Epidermal melanocyte (primary cell): ENCODE measurements at regions not wholly inside any gene's neighbourhood (a gene's known extent, or its start where the extent isn't known, plus 50 kb on each side); places are given as distances from the start of the nearest gene placed in this dataset.

Experiments
- DNase-seq: peaks from one replicate; pipeline ENCODE4 v3.0.0; 2011; ENCODE audit warnings: low spot score; ENCODE audit not compliant: insufficient read length

DNA sequence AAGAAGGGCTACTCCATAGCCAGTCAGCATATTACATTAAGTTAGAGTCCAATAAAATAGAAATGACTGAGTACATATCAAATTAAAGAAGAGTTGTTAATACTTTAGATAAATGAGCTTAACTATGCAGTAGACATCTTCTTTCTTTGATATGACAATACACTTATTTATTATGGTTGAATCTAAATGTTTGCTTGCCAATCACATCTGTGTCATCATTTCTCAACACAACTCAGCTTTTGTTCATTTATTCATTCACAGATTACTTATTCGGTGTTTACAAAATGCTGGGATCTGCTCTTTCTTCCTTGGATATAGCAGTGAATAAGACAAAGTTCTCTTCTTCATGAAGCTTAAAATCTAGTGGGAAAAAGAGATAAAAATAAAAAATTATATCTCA is 614.6 kb upstream of the ATP2B1 start:
- no peak for DNase-seq

DNA sequence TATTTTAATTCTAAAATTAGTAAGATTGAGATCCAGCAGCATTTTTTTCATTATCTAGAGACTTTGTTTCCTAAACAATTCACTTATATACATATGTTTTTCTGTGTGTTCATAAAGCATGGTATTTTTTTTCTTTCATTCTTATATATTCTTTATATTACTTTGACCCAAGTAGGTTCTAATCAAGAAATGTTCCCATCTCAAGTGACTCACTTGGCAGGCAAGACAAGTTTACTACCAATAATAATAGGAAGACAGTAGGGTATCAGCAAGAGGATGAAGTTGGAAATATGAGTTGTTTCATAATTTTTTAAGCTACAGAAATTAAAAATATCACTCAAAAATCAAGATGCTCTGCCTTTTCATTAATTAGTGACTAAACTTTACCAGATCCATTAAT is 613.4 kb upstream of the ATP2B1 start:
- DNase-seq: no peak

DNA sequence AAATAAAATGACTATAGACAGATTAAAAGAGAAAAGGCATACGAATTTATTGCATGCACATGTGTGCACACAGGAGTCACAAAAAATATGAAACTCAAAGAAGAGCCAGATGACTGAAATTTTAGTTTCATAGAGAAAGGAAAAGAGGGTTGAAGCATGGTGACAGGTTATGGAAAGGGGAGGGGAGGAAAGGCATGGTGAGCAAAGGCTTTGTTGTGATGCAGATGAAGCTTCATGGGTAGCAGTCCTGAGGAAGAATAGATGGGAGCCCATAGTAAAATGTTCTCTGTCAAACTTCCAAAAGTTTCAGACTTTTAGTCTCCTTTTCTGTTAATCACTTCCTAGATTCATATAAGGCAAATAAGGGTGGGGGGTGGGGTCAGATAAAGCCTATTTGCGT is 612.7 kb upstream of the ATP2B1 start:
- DNase-seq: no peak

DNA sequence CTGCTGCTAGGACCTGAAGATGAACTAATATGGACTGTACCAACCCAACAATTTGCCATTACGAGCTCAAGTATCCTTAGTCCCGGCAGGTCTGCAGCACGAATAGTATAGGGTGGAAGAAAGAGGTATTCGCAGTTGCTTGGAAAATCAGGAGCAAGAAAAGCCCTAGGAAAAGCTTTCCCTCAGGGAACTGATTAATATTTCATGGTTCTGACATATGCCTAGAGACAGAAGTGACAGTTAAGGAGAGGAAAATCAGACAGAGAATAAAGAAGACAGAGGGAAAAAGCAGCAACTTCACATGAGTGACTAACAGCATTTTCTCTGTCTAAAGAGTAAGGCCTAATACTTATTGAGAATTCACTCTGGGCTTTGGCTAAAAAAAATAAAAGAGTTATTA is 602.9 kb upstream of the ATP2B1 start:
- DNase-seq: no peak

DNA sequence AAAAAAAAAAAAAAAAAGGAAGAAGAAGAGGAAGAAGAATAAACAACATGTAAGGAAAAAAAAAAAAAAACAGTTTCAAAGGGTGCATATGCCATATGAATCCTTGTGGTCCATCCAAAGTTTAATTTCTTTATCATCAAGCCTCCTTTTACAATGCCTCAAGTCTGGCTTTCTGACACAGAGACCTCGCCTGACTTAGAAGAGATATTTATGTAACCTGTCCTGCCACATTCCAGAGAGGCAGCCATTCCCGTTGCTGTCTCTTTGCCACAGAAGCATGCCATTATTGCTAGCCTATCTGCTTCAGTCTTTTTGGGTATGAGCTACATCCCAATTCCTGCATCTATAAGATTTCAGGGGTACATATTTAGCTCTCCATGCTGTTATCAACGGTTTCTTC is 596.7 kb upstream of the ATP2B1 start:
- no peak for DNase-seq

DNA sequence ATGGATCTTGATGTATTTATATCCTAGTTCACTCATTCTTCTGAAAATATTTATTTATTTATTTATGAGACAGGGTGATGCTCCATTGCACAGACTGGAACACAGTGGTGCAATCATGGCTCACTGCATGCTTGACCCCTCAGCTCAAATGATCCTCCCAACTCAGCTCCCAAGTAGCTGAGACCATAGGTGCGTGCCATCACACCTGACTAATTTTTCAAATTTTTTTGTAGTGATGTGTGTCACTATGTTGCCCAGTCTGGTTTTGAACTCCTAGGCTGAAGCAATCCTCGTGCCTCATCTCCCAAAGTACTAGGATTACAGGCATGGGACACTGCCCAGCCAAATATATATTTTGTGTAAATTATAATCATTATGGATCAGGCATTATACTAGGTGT is 595.6 kb upstream of the ATP2B1 start:
- DNase-seq: no peak

DNA sequence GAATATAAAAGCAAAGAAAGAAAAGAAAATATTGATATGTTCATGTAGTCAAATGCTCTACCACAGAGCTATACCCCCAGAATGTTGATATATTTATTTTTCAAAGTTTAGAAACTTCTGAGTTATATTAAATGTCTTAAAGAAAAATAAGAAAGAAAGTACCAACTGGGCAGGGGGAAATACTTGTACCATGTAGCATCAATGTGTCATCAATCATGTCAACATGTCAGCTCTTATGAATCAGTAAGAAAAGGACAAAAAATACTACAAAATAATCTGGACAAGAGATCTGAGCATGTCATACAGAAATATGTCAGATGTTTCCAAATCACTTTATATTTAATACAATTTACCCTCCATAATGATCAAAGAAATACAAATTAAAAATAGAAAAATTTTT is 595.1 kb upstream of the ATP2B1 start:
- no peak for DNase-seq

DNA sequence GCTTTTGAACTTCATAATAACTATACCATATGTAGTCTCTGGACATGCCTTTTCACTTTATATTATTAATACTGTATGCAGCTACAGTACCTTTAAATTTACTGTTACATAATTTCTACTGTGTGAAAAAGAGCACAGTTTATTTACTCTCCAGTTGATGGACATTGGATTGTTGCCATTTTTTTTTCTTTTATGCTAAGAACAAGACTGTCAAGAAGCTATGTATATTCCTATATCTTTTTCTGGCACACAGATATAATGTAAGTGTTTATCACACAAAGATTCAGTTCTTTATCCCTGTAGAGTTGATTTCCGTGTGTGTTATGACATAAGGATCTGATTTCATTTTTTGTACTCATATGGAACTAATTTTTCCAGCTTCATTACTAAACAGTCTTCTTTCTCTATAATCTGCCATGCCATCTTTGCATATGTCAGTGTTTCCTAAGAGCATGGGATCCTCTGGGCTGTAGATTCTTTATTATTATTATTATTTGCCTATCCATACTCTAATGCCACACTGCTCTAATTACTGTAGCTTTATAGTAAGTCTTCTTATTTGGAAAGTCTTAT is 593.0 kb upstream of the ATP2B1 start:
- no peak for DNase-seq

DNA sequence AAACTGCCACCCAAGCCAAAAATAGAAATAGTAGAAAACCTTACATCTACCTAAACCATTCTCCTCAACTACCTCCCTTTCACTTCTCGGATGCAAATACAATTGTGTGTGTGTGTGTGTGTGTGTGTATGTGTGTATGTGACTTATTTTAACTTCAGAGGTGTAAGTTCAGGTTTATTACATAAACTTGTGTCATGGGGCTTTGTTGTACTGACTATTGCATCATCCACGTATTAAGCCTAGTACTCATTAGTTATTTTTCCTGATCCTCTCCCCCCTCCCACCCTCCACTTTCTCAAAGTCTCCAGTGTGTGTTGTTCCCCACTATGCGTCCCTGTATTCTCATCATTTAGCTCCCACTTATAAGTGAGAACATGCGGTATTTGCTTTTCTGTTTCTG is 592.5 kb upstream of the ATP2B1 start:
- DNase-seq: no peak

DNA sequence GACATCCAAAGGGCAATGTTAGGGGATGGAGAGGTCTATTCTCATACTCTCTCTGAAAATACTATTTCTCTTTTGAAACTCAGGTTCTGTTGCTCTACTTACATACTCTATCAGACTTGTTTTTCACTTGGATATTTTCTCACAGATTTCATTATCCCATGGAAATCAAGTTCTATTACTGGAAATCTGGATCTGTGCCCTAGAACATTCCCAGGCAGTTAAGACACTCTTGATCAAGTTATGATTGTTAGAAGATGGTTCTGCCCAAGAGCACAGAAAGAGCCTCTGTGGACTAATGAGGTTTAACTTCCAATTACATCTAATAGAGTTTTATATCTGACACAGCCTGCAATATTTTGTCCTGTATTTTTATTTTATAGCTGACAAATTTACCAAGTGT is 591.0 kb upstream of the ATP2B1 start:
- no peak for DNase-seq

DNA sequence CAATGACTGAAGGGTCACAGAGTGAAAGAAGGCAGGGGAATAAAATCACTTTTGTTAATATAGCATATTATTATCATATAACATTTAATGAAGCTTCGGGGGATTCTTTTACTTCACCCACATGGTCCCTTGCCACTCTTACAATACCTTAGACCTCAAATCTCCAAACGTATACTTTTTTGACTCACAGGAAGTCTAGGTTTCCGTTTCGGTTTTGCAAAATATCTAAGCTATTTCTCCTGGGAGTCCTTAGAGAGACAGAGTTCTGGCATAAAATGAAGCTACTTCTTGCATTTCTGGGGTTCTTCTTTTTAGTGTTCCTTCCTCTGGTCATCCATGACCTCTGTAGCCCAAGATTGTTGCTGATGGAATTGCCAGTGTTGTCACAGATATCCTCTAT is 590.5 kb upstream of the ATP2B1 start:
- DNase-seq: no peak

DNA sequence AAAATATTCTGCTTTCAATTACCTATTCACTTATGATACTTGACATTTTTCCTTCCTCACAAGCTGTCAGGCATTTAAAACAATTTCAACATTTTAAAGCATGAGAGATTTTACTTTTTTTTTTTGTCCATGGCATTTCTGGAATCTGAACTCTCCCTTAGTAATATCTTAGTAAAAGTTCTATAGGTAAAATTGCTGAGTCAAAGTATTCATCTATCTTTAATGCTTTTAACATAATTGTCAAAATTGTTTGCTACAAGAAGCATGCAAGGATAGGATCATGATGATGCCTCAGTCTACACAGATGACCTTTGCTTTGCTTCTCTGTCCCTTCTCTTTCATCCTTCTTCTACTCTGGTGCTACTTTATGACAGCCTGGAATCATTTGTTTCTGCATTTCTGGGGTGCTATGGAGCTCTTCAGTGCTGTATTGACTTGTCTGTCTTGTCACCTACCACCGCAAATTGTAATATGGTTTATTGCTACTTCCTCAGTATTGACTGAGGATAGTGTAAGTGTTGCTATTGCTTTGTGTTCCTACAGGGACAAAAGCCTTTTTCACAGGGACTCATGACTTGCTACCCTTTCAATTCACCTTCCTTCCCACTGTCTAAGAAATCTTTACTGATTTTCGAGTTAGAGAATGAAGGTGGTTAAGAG is 589.8 kb upstream of the ATP2B1 start:
- DNase-seq: no peak

DNA sequence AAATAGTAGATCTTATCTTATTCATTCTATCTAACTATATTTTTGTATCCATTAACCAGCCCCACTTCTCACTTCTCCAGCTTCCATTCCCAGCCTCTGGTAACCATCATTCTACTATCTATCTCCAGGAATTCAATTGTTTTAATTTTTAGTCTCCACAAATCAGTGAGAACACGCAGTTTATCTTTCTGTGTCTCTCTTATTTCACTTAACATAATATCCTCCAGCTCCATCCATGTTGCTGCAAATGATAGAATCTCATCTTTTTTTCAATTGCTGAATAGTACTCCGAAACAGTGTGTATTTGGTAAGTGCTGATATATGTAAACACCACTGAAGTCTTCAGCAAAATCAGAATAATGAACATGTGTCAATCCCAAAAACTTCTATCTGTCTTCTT is 587.2 kb upstream of the ATP2B1 start:
- DNase-seq: no peak

DNA sequence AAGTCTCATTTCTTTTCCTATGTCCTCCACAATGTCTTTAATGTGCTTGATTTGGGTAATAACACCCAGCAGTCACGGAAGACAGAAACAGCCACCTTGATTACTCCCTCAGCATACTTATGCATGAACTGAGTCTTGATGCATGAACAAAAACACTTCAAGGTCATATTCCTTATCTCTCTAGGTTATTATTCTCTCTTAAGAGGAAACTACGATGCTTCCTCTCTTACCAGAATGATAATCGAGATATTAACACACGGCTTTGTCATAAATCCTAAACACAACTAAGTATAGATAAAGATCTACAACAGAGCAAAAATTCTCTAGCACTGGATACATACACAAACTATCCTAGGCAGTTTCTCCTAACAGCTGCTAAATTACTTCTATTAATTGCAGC is 583.5 kb upstream of the ATP2B1 start:
- DNase-seq: no peak

DNA sequence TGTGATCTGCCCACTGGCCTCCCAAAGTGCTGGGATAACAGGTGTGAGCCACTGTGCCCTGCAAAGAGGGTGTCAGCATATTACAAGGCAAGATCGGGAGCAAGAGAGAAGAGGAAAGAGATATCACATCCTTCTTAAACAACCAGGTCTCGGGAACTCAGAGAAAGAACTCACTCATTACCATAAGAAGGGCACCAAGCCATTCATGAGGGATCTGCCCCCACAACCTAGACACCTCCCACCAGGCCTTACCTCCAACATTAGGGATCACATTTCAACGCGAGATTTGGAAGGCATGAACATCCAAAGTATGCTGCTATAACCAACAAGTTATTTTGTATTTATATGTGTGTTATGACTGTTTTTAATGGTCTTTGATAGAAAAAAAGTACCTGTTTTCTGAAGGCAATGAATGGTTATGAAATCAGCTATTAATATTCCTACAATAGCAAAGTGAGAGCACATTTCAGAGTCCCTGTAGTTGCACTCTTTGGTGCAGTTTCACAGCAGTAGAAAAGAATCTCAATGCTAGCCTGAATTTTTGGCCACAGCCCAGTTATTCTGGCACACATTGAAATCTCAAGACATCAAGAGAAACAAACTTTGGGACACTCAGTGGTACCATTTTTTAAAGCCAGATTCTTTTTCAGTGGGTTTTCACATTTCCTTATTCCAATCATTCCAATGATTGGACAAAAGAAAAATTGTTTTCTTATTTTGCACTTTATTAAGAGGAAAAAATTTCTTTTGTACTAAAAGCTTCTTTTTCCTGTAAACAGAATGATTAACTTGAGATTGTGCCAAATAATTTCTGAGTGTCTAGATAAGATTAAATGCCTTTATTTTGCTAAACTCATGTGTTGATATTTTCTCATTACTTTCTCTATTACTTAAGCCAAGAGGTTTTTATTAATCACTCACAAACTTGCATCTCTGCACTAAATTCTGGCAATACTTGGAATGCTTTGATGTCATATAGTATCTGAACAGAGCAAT is 582.6 kb upstream of the ATP2B1 start:
- DNase-seq: no peak

DNA sequence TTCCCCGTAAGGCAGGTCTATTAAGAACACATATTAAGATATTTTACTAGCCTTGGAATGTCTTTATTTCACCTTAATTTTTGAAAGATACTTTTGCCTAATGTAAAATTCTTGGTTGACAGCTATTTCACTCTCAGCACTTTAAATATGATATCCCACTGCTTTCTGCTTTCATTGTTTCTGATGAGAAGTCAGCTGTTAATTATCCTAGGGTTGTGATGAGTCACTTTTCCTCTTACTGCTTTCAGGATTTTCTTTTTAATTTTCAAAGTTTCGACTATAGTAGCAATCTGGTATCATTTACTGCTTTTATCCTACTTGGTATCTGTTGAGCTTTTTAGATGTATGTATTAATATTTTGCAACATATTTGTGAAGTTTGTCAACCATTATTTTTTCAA is 578.9 kb upstream of the ATP2B1 start:
- no peak for DNase-seq

DNA sequence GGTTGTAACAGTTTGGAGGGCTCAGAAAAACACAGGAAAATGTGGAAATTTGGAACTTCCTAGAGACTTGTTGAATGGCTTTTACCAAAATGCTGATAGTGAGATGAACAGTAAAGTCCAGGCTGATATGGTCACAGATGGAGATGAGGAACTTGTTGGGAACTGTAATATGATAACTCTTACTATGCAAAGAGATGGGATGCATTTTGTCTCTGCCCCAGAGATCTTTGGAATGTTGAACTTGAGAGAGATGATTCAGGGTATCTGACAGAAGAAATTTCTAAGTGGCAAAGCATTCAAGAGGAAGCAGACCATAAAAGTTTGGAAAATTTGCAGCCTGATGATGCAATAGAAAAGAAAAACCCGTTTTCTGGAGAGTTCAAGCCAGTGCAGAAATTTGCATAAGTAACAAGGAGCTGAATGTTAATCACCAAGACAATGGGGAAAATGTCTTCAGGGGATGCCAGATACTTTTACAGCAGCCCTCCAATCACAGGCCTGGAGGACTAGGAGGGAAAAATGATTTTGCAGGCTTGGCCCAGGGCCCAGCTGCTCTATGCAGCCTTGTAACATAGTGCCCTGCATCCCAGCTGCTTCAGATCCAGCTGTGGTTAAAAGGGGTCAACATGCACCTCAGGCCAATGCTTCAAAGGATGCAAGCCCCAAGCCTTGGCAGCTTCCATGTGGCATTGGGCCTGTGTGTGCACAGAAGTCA is 572.7 kb upstream of the ATP2B1 start:
- DNase-seq: no peak

DNA sequence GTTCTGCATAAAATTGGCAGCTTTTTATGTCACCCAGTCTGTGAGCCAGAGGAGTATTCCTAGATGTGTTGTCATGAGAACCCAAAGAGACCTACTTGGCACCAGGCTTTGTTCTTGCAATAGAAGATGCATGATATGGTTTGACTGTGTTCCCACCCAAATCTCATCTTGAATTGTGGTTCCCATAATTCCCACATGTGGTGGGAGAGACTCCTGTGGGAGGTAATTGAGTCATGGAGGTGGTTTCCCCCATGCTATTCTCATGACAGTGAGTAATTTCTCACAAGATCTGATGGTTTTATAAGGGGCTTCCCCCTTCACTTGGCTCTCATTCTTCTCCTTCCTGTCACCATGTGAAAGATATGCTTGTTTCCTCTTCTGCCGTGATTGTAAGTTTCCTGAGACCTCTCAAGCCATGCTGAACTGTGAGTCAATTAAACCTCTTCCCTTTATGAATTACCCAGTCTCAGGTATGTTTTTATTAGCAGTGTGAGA is 572.0 kb upstream of the ATP2B1 start:
- no peak for DNase-seq

DNA sequence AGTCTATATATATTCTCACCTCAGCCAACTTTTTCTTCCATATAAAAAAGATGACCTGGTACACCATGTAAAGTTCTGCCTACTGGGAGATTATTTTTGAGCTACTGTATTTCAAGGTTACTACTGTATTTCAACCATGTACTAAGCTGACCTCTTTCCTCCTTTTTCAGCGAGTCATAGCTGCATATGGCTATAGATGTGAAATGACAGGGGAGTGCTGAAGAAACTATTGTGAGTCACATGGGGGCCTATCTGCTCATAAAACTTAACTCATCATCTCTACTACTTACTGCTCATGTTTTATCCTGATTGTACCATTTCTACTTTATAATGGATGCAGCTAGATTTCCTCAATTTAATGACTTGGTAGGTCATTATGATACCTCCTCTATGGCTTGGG is 571.4 kb upstream of the ATP2B1 start:
- no peak for DNase-seq

DNA sequence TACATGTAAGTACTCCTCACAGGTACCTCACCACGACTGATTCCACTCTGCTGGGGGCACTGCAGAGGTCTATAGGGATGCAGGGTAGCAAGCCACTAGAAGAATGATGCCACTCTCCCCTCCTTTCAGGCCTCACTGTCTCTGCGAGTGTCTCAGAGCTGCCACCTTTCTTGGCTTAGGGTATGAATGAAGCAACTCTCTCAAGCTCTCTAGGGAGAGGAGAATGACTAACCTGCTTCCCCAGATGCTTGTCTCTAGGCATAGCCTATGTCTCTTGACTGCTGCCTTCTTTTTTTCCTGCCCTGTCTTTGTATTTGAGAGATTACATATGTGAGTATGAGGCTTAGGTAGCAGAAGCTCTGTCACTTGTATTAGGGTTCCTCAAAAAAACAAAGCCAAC is 566.5 kb upstream of the ATP2B1 start:
- DNase-seq: no peak

DNA sequence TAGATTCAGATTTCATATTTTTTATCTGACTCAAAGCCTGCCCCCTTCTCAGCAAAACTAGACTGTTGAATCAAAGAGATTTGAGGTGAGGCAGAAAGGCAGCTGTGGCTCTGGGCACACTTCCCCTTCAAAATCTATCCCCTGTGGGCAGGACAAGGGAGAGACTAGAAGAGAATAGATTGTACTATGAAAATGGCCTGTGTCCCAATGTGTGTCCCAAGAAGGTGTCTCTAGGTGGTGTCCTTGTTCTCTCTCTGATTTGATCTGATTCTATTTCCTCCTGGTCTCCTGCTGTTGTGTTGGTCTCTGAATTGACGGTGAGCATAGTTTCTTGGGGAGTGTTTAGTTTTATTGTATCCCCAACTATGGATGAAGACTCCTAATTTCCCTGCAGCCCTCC is 565.8 kb upstream of the ATP2B1 start:
- no peak for DNase-seq

DNA sequence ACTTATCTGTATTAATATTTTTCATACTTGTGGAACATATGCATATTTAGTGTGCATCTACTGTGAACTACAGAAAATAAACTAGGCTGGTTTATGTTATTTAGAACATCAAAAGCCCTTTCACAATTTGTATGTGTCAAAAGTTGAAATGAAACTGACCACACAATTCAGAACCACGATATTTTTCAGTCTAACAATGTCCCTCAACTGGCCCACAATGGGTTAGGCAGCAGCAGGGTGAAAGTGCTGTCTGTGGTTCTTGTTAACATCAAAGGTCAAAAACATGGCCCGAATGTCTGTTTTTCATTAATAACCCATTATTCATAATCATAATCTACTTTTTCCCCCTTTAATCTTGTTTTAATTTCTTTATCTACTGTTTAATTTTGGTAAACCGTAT is 559.9 kb upstream of the ATP2B1 start:
- no peak for DNase-seq
